ENCODE measurements at regions not wholly inside any gene's neighbourhood (a gene's known extent, or its start where the extent isn't known, plus 50 kb on each side); places are given as distances from the start of the nearest gene placed in this dataset.
"Not testable (repeated sequence)": the region's sequence is repeated elsewhere in the genome, so short reads cannot be mapped to it uniquely, and the experiment has no call there.

- no peaks in the 10 kb centered on the region for H3K9me2 ChIP-seq (replicated peaks; ENCODE audit: insufficient read depth, low read length)
- no peak overlapping the region for H3K4me3 ChIP-seq (ENCODE audit: insufficient read depth, low read length, poor library complexity, severe bottlenecking)
- H3K4me2 ChIP-seq (ENCODE audit: low read depth, low read length, poor library complexity, severe bottlenecking): no peak overlapping the region
- no peak overlapping the region for H2AFZ ChIP-seq (ENCODE audit: low read depth, low read length, severe bottlenecking)
- H4K20me1 ChIP-seq (ENCODE audit: low read depth, low read length): no peaks in the 10 kb centered on the region
- H3K27ac ChIP-seq (ENCODE audit: low read depth, low read length): no peak overlapping the region
- no peaks in the 10 kb centered on the region for H3K27me3 ChIP-seq (ENCODE audit: low read length)
- no peak for TF ChIP-seq EZH2phosphoT487 (conservative IDR thresholded peaks at IDR 0.05; ENCODE audit: low read length)
- TF ChIP-seq, protein P1, sequence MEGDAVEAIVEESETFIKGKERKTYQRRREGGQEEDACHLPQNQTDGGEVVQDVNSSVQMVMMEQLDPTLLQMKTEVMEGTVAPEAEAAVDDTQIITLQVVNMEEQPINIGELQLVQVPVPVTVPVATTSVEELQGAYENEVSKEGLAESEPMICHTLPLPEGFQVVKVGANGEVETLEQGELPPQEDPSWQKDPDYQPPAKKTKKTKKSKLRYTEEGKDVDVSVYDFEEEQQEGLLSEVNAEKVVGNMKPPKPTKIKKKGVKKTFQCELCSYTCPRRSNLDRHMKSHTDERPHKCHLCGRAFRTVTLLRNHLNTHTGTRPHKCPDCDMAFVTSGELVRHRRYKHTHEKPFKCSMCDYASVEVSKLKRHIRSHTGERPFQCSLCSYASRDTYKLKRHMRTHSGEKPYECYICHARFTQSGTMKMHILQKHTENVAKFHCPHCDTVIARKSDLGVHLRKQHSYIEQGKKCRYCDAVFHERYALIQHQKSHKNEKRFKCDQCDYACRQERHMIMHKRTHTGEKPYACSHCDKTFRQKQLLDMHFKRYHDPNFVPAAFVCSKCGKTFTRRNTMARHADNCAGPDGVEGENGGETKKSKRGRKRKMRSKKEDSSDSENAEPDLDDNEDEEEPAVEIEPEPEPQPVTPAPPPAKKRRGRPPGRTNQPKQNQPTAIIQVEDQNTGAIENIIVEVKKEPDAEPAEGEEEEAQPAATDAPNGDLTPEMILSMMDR (IDR thresholded peaks at IDR 0.05; ENCODE audit: insufficient read depth, low read length, poor library complexity, severe bottlenecking): no peak
- no peaks in the 10 kb centered on the region for H3K36me3 ChIP-seq (ENCODE audit: low read length)
- no peak overlapping the region for H3K9ac ChIP-seq (ENCODE audit: low read length)
- H3K79me2 ChIP-seq (ENCODE audit: insufficient read depth, low read length): no peaks in the 10 kb centered on the region
- 0 out of 2 replicates have a peak, but pooled peaks cover 4% of the 10 kb centered on the region for H3K9me3 ChIP-seq (ENCODE audit: insufficient read depth, low read length)
- no peaks in the 10 kb centered on the region for H3F3A ChIP-seq (ENCODE audit: insufficient read depth)
Measured at GRCh38 chr3:66555214-66555844, 54.5 kb upstream of the LRIG1 start.

- Histone ChIP-seq H3K9me3 (ENCODE audit: insufficient read depth, low read length) (0 out of 2 replicates have a peak, but pooled peaks cover 4% of the 10 kb centered on the region), H2AFZ (ENCODE audit: low read depth, low read length, severe bottlenecking) (no peak overlapping the region), H3K36me3 (ENCODE audit: low read length) (no peaks in the 10 kb centered on the region), H3K9me2 (replicated peaks; ENCODE audit: insufficient read depth, low read length) (no peaks in the 10 kb centered on the region), H3K9ac (ENCODE audit: low read length) (no peak overlapping the region), H3K4me3 (ENCODE audit: insufficient read depth, low read length, poor library complexity, severe bottlenecking) (no peak overlapping the region), H3K4me2 (ENCODE audit: low read depth, low read length, poor library complexity, severe bottlenecking) (no peak overlapping the region), H3K79me2 (ENCODE audit: insufficient read depth, low read length) (no peaks in the 10 kb centered on the region), H3K27me3 (ENCODE audit: low read length) (no peaks in the 10 kb centered on the region), H4K20me1 (ENCODE audit: low read depth, low read length) (no peaks in the 10 kb centered on the region), H3F3A (ENCODE audit: insufficient read depth) (no peaks in the 10 kb centered on the region), H3K27ac (ENCODE audit: low read depth, low read length) (no peak overlapping the region)
- no peak for TF ChIP-seq EZH2phosphoT487 (conservative IDR thresholded peaks at IDR 0.05; ENCODE audit: low read length)
- TF ChIP-seq, protein P1 (IDR thresholded peaks at IDR 0.05; ENCODE audit: insufficient read depth, low read length, poor library complexity, severe bottlenecking): no peak
Measured at GRCh38 chr3:66557170-66557569, 56.3 kb upstream of the LRIG1 start.

DNA sequence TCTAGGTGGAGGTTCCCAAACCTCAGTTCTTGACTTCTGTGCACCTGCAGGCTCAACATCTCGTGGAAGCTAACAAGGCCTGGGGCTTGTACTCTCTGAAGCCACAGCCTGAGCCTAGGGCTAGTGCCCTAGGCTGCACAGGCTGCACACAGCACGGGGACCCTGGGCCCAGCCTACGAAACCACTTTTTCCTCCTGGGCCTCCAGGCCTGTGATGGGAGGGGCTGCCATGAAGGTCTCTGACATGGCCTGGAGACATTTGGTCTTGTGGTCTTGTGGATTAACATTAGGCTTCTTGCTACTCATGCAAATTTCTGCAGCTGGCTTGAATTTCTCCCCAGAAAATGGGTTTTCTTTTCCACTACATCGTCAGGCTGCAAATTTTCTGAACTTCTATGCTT lies 59.1 kb upstream of the LRIG1 start:
- not testable (repeated sequence) for H3K9ac ChIP-seq (ENCODE audit: low read length); H3K36me3 ChIP-seq (ENCODE audit: low read length); H3F3A ChIP-seq (ENCODE audit: insufficient read depth); H3K9me3 ChIP-seq (ENCODE audit: insufficient read depth, low read length); H3K27me3 ChIP-seq (ENCODE audit: low read length); H3K9me2 ChIP-seq (replicated peaks; ENCODE audit: insufficient read depth, low read length); H3K4me2 ChIP-seq (ENCODE audit: low read depth, low read length, poor library complexity, severe bottlenecking); H3K4me3 ChIP-seq (ENCODE audit: insufficient read depth, low read length, poor library complexity, severe bottlenecking); H2AFZ ChIP-seq (ENCODE audit: low read depth, low read length, severe bottlenecking); H4K20me1 ChIP-seq (ENCODE audit: low read depth, low read length); H3K79me2 ChIP-seq (ENCODE audit: insufficient read depth, low read length); H3K27ac ChIP-seq (ENCODE audit: low read depth, low read length)

- H3F3A ChIP-seq (ENCODE audit: insufficient read depth): no peaks in the 10 kb centered on the region
- H3K79me2 ChIP-seq (ENCODE audit: insufficient read depth, low read length): no peaks in the 10 kb centered on the region
- H3K27ac ChIP-seq (ENCODE audit: low read depth, low read length): no peak overlapping the region
- H3K4me3 ChIP-seq (ENCODE audit: insufficient read depth, low read length, poor library complexity, severe bottlenecking): no peak overlapping the region
- no peak overlapping the region for H2AFZ ChIP-seq (ENCODE audit: low read depth, low read length, severe bottlenecking)
- H3K36me3 ChIP-seq (ENCODE audit: low read length): no peaks in the 10 kb centered on the region
- TF ChIP-seq, protein P1 (IDR thresholded peaks at IDR 0.05; ENCODE audit: insufficient read depth, low read length, poor library complexity, severe bottlenecking): no peak
- no peak for TF ChIP-seq EZH2phosphoT487 (conservative IDR thresholded peaks at IDR 0.05; ENCODE audit: low read length)
- H3K4me2 ChIP-seq (ENCODE audit: low read depth, low read length, poor library complexity, severe bottlenecking): no peak overlapping the region
- H3K9me2 ChIP-seq (replicated peaks; ENCODE audit: insufficient read depth, low read length): no peaks in the 10 kb centered on the region
- no peaks in the 10 kb centered on the region for H3K27me3 ChIP-seq (ENCODE audit: low read length)
- 0 out of 2 replicates have a peak, but pooled peaks cover 4% of the 10 kb centered on the region for H3K9me3 ChIP-seq (ENCODE audit: insufficient read depth, low read length)
- H4K20me1 ChIP-seq (ENCODE audit: low read depth, low read length): no peaks in the 10 kb centered on the region
- H3K9ac ChIP-seq (ENCODE audit: low read length): no peak overlapping the region
Measured at GRCh38 chr3:66561367-66561766, 60.5 kb upstream of the LRIG1 start.

Data from SU-DHL-6 (cell line).